ENCODE measurements at regions not wholly inside any gene's neighbourhood (a gene's known extent, or its start where the extent isn't known, plus 50 kb on each side); places are given as distances from the start of the nearest gene placed in this dataset.
A peak's percentile ranks its signal among the peaks of the same experiment; 100 is the strongest.

GRCh38 chr12:15033029-15033428, 60.2 kb downstream of the PDE6H start:
- no peak for DNase-seq (ENCODE audit: low read depth)

DNA sequence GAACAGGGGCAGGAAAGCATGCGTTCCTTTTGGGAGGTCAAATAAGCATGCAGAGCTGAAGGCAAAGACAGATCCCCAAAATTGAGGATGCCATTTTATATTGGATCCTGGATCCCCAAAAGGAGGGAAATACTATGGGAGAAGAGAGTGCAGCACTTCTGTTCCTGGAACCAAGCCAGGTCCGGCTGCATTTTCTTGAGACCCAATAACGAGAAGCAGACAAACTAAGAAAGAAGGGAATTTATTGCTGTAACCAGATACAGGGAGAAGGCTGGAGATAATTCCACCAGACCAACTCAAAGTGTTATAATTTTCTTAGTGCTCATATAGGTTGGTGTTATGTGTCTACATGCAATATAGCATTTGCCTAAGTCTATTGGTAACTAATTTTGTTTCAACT, 60.8 kb downstream of the PDE6H start:
- DNase-seq (ENCODE audit: low read depth) = no peak

DNA sequence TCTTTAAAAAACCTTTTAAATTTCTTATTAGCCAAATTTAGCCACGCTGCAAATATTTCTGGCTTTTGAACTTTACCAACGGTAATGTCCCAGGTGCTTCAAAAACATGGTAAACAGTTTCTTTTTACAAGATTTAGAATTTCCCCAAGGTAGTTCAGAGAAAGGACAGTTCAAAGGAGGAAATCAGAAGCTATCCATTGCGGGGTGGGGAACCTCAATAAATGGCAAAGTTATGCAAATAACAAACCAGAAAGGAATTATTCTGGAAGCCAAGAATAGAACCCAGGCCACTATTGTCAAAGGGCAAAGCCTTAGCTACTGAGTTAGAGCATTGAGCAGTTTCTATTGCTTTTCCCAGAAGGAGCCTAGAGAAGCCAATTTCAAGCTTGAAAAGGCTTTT, 62.3 kb downstream of the PDE6H start:
- no peak for DNase-seq (ENCODE audit: low read depth)

GRCh38 chr12:15037091-15037687, 64.3 kb downstream of the PDE6H start:
- no peak for DNase-seq (ENCODE audit: low read depth)

DNA sequence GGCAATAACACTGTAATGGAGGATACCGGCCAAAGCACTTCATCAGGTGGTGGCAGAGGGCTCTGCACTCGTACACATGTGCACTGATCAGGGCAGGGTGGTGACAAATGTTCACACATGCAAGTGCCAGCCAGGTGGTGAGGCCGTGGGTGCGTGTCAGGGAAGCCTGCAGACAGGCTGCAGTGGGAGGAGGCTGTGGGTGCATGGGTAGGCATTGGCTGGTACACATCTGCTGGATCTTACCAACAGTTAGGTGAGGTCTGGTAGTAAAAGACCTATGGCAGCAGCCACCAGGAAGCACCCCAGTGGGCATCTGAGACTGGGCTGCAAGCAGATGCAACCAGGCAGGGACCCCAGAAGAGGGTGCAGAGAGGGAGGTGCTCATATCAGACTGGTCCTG, 65.3 kb downstream of the PDE6H start:
- no peak for DNase-seq (ENCODE audit: low read depth)

- DNase-seq (ENCODE audit: low read depth) = peak; percentile 37
Measured at GRCh38 chr12:15044471-15044870, 71.6 kb downstream of the PDE6H start.

- DNase-seq (ENCODE audit: low read depth) = no peak
Measured at GRCh38 chr12:15045451-15045850, 72.6 kb downstream of the PDE6H start.

- no peak for DNase-seq (ENCODE audit: low read depth)
Measured at GRCh38 chr12:15047611-15048010, 74.8 kb downstream of the PDE6H start.

DNA sequence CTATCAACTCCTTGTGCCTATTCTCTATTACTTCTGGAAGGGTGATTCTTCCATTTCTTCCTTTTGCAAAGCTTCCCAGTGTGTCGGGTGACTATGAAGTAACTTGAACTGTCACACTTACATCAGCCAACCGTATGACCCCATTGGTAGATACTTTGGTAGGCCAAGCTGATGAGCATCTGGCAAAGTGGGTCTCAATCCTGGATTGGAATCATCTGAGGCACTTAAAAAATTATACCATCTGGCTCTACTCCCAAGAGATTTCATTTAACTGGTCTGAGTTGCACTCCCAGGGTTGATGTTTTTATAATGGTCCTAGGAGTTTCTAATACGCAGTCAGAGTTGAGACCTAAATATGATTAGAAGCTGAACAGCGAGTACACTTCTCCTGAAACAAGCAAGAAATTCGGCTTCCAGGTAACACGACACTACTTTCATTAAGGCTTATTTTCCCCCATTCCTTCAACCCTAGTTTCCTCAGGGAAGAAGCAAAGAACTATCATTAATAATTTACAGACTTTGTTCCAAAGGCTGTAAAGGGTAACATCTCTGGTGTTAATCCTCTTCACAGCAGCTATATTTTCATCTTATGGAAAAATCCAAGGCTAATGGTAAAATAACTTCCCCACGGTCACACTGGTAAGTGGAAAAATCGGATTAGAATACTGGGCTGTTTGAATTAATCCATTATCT, 76.8 kb downstream of the PDE6H start:
- DNase-seq (ENCODE audit: low read depth) = no peak

DNA sequence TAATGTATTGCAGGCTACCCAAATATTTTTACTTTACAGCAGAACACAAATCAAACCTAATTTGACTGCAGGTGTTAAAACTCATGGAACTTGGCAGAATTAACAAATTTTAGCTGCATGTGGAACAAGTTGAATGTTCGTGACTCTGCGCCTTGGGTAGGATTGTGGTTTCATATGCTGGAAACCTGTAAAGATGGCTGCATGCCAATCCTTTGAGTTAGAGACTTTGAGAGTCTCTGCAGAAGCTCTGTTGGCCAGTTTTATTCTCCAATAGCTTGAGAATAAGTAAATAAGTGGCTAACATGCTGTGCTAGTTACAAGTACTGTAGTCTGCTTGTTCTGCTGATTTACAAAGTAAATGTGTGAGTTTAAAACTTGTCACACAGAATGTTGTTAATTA, 77.8 kb downstream of the PDE6H start:
- DNase-seq (ENCODE audit: low read depth) = no peak

DNA sequence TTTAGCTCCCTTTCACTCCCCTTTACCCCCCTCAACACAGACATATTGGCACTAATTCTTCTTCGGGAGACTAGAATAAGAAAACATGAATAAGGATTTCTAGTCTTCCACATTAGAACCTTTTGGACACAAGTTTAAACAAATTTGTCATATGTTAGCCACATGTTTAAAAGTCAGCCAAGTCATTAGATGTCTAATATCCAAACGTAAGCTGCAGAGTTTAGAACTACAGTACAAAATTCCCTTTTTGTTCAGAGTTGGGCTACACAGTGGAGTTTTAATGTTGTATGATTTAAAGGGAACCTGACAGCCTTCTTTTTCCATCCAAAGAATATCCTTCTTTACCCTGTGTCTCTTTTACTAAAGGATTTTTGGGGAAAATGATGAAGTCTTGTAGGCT, 79.8 kb downstream of the PDE6H start:
- DNase-seq (ENCODE audit: low read depth) = no peak

DNA sequence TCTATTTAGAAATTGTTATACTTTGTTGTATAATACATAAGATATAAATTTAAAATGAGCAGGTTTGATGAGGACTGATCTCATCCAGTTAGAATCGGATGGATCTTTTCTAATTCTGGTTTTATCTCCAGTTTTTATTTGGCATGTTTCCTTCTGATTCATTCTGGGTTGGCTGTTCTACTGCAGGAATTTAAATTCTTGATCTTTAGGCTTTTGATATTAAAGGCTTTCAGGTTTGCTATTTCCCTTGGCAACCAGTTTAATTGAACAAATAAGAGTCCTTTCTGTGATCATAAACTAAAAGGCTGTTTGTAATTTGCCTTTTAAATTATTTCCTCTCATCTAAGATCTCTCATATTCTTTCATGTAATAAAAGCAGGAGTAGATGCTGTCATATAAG, 83.4 kb downstream of the PDE6H start:
- DNase-seq (ENCODE audit: low read depth) = no peak

All from EH (cell line).